Muscle layer of colon (tissue), 2 donors: ENCODE measurements at regions not wholly inside any gene's neighbourhood (a gene's known extent, or its start where the extent isn't known, plus 50 kb on each side); places are given as distances from the start of the nearest gene placed in this dataset.

ENCODE experiments used
- H3K27ac ChIP-seq: one replicate; pipeline ENCODE4 v1.7.0; 2013; ENCODE audit warnings: low read depth, mild to moderate bottlenecking, low read length, moderate library complexity
- H3K27me3 ChIP-seq, 2 donors: one replicate each; pipeline ENCODE4 v1.7.0; 2013; ENCODE audit warnings: low read length in 2 of 2, mild to moderate bottlenecking in 2 of 2; ENCODE audit not compliant: insufficient read depth in 2 of 2, control insufficient read depth in 1 of 2
- H3K36me3 ChIP-seq: one replicate; pipeline ENCODE4 v1.7.0; 2013; ENCODE audit warnings: mild to moderate bottlenecking, low read length; ENCODE audit not compliant: insufficient read depth
- H3K4me1 ChIP-seq: one replicate; pipeline ENCODE4 v1.7.0; 2013; ENCODE audit warnings: mild to moderate bottlenecking, low read length; ENCODE audit not compliant: insufficient read depth
- H3K4me3 ChIP-seq, 2 donors: one replicate each; pipeline ENCODE4 v1.7.0; 2013; ENCODE audit warnings: low read length in 2 of 2, low read depth in 1 of 2, mild to moderate bottlenecking in 1 of 2, moderate library complexity in 1 of 2
- H3K9ac ChIP-seq: one replicate; pipeline ENCODE4 v1.7.0; 2013; ENCODE audit warnings: low read length
- H3K9me3 ChIP-seq: one replicate; pipeline ENCODE4 v1.7.0; 2013; ENCODE audit warnings: mild to moderate bottlenecking, low read length
- donor health status: abdominal sarcoma.
- donor health status: Adenocarcinoma of cecum.

DNA sequence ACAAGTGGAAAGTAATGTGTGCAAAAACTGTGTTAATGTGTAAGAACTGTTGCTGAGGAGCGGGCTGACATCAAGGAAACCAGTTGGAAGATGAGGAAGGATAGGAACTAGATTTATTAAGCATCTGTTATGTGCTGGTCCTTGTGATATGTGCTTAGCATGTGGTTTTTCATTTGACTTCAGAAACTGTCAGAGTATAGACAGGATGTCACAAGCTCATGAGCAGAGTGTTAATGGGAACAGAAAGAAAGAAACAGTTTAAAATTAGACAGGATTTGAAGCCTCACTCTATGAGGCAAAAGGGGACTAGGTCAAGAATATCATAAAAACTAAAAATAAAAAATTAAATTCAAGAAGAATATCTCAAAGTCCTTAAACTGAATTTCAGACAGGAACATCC, 270.6 kb upstream of the DPPA4 start:
- no peak overlapping the region for H3K9ac ChIP-seq
- H3K27ac ChIP-seq, result no peak overlapping the region
- no peaks in the 10 kb centered on the region for H3K36me3 ChIP-seq
- no peaks in the 10 kb centered on the region for H3K9me3 ChIP-seq
- no peaks in the 10 kb centered on the region for H3K27me3 ChIP-seq
- H3K4me3 ChIP-seq, result no peak overlapping the region
- no peaks in the 10 kb centered on the region for H3K4me1 ChIP-seq

DNA sequence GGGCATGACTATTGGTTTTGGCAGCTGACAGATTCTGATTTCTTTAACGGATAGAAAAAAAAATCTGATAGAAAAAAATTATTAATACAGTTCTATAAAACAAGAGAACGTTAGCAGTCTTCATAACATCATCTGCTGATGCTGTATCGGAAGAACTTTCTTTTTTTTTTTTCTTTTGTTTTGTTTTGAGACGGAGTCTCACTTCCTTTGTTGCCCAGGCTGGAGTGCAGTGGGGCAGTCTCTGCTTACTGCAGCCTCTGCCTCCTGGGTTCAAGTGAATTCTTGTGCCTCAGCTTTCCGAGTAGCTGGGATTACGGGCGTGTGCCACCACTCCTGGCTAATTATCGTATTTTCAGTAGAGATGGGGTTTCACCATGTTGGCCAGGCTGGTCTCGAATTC, 271.2 kb upstream of the DPPA4 start:
- H3K36me3 ChIP-seq, result no peaks in the 10 kb centered on the region
- H3K27ac ChIP-seq, result no peak overlapping the region
- no peaks in the 10 kb centered on the region for H3K9me3 ChIP-seq
- no peak overlapping the region for H3K9ac ChIP-seq
- no peaks in the 10 kb centered on the region for H3K4me1 ChIP-seq
- no peak overlapping the region for H3K4me3 ChIP-seq
- H3K27me3 ChIP-seq, result no peaks in the 10 kb centered on the region

DNA sequence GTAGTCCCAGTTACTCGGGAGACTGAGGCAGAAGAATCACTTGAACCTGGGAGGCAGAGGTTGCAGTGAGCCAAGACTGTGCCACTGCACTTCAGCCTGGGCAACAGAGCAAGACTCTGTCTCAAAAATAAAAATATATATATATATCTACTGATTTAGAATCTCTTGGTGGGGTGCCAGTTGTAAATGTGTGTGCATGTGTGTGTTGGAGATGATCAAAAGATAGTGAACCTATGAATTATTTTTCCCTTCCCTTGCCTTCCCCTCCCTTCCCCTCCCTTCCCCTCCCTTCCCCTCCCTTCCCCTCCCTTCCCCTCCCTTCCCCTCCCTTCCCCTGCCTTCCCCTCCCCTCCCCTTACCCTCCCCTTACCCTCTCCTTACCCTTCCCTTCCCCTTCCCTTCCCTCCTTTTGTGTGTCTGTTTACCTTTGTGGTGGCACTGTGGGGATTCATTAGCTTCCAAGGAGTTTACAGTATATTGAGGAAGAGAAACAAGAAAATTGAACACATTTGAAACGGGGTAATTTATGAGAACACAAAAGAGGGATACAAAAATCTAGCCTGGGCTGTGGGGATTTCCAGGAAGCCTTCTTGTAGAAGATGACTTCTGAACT, 281.5 kb upstream of the DPPA4 start:
- H3K27ac ChIP-seq, result no peak overlapping the region
- H3K4me1 ChIP-seq, result no peaks in the 10 kb centered on the region
- no peaks in the 10 kb centered on the region for H3K27me3 ChIP-seq
- H3K9ac ChIP-seq, result no peak overlapping the region
- H3K4me3 ChIP-seq, result no peak overlapping the region
- H3K9me3 ChIP-seq, result no peaks in the 10 kb centered on the region
- H3K36me3 ChIP-seq, result no peaks in the 10 kb centered on the region

DNA sequence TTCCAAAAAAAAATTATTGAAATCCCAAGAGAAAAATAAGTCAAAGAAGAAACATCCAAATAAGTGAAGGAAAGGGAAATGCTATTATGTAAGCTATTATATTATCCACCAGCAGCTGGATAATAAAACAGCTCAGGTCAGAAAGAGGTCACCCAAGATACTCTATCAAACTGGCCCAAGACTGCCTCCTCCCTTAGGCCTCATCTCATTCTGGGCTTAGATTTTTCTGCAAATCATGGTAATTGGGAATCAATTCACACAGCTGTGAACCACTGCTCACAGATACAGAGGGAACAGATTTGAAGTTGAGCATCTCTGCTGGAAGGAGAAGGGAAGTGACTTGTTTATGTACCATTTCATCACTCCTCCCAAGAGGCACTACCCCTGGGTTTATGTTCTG, 294.6 kb upstream of the DPPA4 start:
- H3K4me1 ChIP-seq, result no peaks in the 10 kb centered on the region
- no peak overlapping the region for H3K27ac ChIP-seq
- H3K4me3 ChIP-seq, result no peak overlapping the region
- H3K9ac ChIP-seq, result no peak overlapping the region
- H3K36me3 ChIP-seq, result no peaks in the 10 kb centered on the region
- no peaks in the 10 kb centered on the region for H3K9me3 ChIP-seq
- H3K27me3 ChIP-seq, result no peaks in the 10 kb centered on the region

DNA sequence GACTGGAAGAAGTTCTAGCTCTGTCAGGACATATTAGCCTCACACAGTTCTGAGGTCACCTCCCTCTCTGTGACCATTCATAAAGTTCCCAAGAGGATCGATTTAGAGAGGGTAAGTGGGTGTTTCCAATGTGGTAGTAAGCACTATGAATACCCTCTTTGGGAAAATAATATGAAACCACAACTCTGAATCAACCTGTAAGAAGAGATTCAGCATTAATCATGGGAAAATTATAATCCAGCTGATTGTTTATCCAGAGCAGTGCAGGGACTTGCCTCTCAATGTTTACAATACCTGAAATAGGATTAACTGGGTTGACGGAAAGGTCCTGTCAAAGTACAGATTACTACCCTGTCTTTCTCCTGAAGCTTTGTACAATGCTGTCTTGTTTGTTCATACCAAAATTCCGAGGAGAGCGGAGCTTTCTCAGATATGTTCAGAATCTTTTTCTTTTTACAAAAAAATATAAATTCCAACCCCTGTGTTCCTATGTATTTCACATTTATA, 302.9 kb upstream of the DPPA4 start:
- Histone ChIP-seq H3K4me3 (no peak overlapping the region), H3K27ac (no peak overlapping the region), H3K9me3 (no peaks in the 10 kb centered on the region), H3K9ac (no peak overlapping the region), H3K4me1 (no peaks in the 10 kb centered on the region), H3K36me3 (no peaks in the 10 kb centered on the region), H3K27me3 (no peaks in the 10 kb centered on the region)

DNA sequence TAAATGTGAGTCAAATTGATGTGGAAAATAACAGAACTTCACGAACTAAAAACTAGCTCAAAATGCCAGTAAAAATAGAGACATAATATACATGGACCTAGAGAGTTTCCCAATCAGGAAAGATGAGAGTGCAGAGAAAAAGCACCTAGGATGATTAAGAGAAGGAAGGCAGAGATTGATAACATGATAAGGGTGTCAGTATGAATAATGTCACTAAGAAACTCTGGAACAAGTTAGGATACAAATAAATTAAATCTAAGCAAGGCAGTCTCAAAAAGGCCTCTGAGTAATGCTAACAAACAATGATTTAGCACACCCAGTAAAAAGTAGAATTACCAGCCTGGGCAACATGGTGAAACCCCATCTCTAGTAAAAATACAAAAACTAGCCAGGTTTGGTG, 304.7 kb upstream of the DPPA4 start:
- H3K36me3 ChIP-seq, result no peaks in the 10 kb centered on the region
- no peak overlapping the region for H3K4me3 ChIP-seq
- H3K4me1 ChIP-seq, result no peaks in the 10 kb centered on the region
- H3K27me3 ChIP-seq, result no peaks in the 10 kb centered on the region
- no peaks in the 10 kb centered on the region for H3K9me3 ChIP-seq
- H3K9ac ChIP-seq, result no peak overlapping the region
- no peak overlapping the region for H3K27ac ChIP-seq

DNA sequence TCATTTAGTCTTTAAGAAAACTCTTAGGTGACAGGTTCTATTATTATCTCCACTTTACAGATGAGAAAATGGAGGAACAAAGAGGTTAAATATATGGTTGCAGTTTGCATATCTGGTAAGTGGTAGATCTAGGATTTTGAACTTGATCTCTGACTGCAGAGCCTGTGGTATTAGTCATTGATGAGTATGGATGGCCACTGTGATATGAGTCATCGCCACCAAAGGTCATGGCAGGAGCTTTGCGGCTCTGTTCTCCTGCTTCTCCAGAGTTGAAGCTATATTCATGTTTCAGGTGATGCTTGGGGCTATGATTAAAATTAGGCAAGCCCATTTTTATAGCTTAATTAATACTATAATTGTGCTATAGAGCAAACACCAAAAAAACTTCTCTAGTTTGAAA, 306.2 kb upstream of the DPPA4 start:
- H3K36me3 ChIP-seq, result no peaks in the 10 kb centered on the region
- no peaks in the 10 kb centered on the region for H3K27me3 ChIP-seq
- no peak overlapping the region for H3K27ac ChIP-seq
- no peak overlapping the region for H3K4me3 ChIP-seq
- no peaks in the 10 kb centered on the region for H3K4me1 ChIP-seq
- no peak overlapping the region for H3K9ac ChIP-seq
- H3K9me3 ChIP-seq, result no peaks in the 10 kb centered on the region

DNA sequence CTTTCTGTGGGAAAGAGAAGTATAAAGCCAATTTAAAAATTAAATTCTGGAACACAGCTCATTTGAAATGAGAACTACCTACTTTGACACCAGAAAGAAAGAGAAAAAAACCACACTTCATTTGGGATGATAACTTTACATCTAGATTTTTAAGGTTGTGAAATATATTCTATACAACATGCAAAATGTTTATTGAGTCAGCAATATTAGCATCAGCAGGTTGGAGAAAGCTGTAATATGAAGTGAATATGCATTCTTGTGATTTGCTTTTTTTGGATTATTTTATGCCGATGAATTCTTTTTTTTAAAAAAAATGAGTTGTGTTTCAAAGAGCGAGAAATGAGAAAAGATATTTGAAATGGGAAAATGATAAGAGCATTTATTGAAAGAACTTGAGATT, 307.0 kb upstream of the DPPA4 start:
- no peak overlapping the region for H3K9ac ChIP-seq
- no peak overlapping the region for H3K27ac ChIP-seq
- no peaks in the 10 kb centered on the region for H3K9me3 ChIP-seq
- H3K27me3 ChIP-seq, result no peaks in the 10 kb centered on the region
- no peaks in the 10 kb centered on the region for H3K4me1 ChIP-seq
- no peaks in the 10 kb centered on the region for H3K36me3 ChIP-seq
- H3K4me3 ChIP-seq, result no peak overlapping the region

DNA sequence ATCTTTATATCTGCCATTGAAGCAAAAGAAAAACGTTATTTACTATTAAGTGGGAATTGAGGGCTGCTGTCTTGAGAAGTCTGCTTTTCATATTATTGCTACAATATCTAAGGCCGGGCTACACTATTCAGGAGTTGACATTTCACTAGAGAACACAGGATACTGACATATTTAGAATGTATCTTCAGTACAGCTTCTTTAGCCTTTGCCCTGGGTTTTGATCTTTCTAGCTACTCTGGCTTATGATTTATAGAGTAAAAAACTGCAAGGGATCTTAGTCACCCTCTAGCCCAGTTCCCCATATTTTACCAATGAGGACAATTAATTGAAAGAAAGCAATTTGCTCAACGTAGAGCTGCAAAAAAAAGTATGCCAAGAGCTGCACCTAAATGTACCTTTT, 307.4 kb upstream of the DPPA4 start:
- Histone ChIP-seq H3K36me3 (no peaks in the 10 kb centered on the region), H3K27me3 (no peaks in the 10 kb centered on the region), H3K4me3 (no peak overlapping the region), H3K9me3 (no peaks in the 10 kb centered on the region), H3K27ac (no peak overlapping the region), H3K4me1 (no peaks in the 10 kb centered on the region), H3K9ac (no peak overlapping the region)

DNA sequence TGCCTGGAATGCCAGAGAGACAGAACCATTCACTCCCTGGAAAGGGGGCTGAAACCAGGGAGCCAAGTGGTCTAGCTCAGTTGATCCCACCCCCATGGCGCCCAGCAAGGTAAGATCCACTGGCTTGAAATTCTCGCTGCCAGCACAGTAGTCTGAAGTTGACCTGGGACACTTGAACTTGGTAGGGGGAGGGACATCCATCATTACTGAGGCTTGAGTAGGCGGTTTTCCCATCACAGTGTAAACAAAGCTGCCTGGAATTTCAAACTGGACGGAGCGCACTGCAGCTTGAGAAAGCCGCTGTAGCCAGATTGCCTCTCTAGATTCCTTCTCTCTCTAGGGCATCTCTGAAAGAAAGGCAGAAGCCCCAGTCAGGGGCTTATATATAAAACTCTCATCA, 310.7 kb upstream of the DPPA4 start:
- Histone ChIP-seq H3K36me3 (no peaks in the 10 kb centered on the region), H3K4me3 (no peak overlapping the region), H3K27me3 (no peaks in the 10 kb centered on the region), H3K27ac (no peak overlapping the region), H3K9me3 (no peaks in the 10 kb centered on the region), H3K9ac (no peak overlapping the region), H3K4me1 (no peaks in the 10 kb centered on the region)

DNA sequence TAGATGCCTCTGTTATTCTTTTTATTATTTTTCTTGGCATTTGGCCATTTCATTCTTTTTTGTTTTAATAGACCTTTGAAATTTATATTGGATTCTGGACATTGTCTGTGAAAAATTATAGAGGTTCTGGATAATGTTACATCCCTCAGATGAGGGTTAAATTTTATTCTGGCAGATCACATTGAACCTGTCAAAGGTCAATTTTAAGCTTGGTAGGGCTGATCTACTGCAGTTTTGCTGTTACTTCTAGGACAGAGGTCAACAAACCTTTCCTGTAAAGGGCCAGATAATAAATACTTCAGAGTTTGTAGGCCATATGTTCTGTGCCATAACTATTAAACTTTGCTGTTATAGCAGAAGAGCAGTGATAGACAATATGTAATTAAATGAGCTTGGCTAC, 318.9 kb upstream of the DPPA4 start:
- H3K9ac ChIP-seq, result no peak overlapping the region
- no peak overlapping the region for H3K27ac ChIP-seq
- H3K4me1 ChIP-seq, result no peaks in the 10 kb centered on the region
- H3K36me3 ChIP-seq, result no peaks in the 10 kb centered on the region
- H3K9me3 ChIP-seq, result no peaks in the 10 kb centered on the region
- no peak overlapping the region for H3K4me3 ChIP-seq
- H3K27me3 ChIP-seq, result no peaks in the 10 kb centered on the region

DNA sequence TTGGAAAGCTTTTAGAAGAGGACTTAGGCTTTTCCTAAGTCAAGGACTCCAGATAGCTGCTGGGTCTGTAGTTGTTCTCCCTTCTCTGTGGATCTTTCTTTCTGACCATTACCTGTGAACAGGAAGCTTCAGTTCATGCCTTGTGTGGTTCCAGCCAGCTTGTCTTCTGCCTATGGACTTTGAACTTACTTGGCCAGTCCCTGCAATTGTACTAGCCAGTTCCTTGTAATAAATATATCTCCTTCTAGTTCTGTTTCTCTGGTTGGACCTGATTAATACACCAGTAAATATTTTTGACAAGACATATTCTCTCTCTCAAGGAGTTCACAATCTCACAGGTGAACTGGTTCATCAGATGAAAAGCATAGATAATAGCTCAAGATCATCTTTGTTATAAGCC, 341.3 kb upstream of the DPPA4 start:
- no peak overlapping the region for H3K4me3 ChIP-seq
- no peaks in the 10 kb centered on the region for H3K36me3 ChIP-seq
- no peak overlapping the region for H3K9ac ChIP-seq
- H3K9me3 ChIP-seq, result no peaks in the 10 kb centered on the region
- H3K27ac ChIP-seq, result no peak overlapping the region
- H3K4me1 ChIP-seq, result no peaks in the 10 kb centered on the region
- H3K27me3 ChIP-seq, result no peaks in the 10 kb centered on the region
